Ectodermal cell (in vitro differentiated cells): ENCODE measurements at regions not wholly inside any gene's neighbourhood (a gene's known extent, or its start where the extent isn't known, plus 50 kb on each side); places are given as distances from the start of the nearest gene placed in this dataset.

Experiments used
- H3K27ac ChIP-seq: 2 replicates; pipeline ENCODE4 v1.7.0; 2013; ENCODE audit warnings: mild to moderate bottlenecking, low read depth, low read length; ENCODE audit not compliant: insufficient read depth, poor library complexity, severe bottlenecking
- H3K27me3 ChIP-seq: 2 replicates; pipeline ENCODE4 v1.7.0; 2013; ENCODE audit warnings: mild to moderate bottlenecking, low read length; ENCODE audit not compliant: insufficient read depth, control insufficient read depth, poor library complexity, severe bottlenecking
- H3K36me3 ChIP-seq: one replicate; pipeline ENCODE4 v1.7.0; 2013; ENCODE audit warnings: low read length; ENCODE audit not compliant: control insufficient read depth, insufficient read depth
- H3K4me1 ChIP-seq: one replicate; pipeline ENCODE4 v1.7.0; 2013; ENCODE audit warnings: low read length; ENCODE audit not compliant: control insufficient read depth, insufficient read depth
- H3K4me3 ChIP-seq: 2 replicates; pipeline ENCODE4 v1.7.0; 2013; ENCODE audit warnings: low read depth, low read length, control low read depth; ENCODE audit not compliant: insufficient read depth
- H3K9me3 ChIP-seq: 2 replicates; pipeline ENCODE4 v1.7.0; 2013; ENCODE audit warnings: mild to moderate bottlenecking, low read length, moderate library complexity; ENCODE audit not compliant: control insufficient read depth
- WGBS, 2 experiments: methylation state at CpG; one replicate each; pipeline ENCODE4 v1.1.7; 2013; ENCODE audit warnings: missing lambda C conversion rate in 2 of 2; 5-methylcytosine and 5-hydroxymethylcytosine counted together

DNA sequence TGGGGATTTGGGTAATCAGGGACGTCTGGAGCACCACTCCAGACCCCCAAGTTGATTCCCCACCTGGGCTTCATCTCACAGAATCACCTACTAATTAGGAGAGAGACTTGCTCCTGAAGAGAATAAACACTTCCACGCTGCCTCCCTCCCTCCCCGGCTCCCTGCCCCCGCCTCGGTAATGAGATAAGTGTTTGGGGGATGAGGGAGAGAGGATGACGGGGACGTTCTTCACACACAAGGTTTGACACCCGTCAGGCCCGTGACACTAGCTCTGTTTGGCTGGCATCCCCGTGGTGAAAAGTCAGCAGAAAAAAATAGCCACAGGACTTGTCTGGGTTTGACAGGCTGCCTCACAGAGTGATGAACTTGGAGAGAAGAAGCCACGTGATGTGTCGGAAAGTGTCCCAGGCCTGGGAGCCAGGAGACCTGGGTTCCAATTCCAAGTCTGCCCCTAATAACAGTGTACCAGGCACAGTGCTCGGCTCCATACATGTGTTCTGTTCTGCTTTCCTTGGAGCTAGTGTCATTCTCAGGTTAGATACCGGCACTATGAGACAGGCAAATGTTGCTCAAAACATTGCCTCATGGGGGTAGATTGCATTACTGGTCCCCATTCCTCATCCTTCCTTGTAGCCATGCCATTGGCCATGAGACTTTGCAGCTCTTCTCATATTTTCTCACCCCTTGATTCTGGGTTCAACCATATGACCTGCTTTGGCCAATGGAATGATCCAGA lies 578.0 kb downstream of the BCOR start:
- Histone ChIP-seq H3K36me3 (no peaks in the 10 kb centered on the region), H3K4me1 (no peaks in the 10 kb centered on the region), H3K27me3 (no peaks in the 10 kb centered on the region), H3K4me3 (no peak overlapping the region), H3K27ac (no peak overlapping the region), H3K9me3 (no peaks in the 10 kb centered on the region)
- 77 to 84% methylated on average over 7 to 10 of the region's 14 CpGs for WGBS, 2 experiments

- Histone ChIP-seq H3K4me1 (no peaks in the 10 kb centered on the region), H3K27me3 (no peaks in the 10 kb centered on the region), H3K36me3 (no peaks in the 10 kb centered on the region), H3K4me3 (no peak overlapping the region), H3K9me3 (no peaks in the 10 kb centered on the region), H3K27ac (no peak overlapping the region)
- 87 to 97% methylated on average over 3 of the region's 3 CpGs for WGBS, 2 experiments
These were observed 572.0 kb downstream of the BCOR start for GRCh38 chrX:39525758-39526157.

DNA sequence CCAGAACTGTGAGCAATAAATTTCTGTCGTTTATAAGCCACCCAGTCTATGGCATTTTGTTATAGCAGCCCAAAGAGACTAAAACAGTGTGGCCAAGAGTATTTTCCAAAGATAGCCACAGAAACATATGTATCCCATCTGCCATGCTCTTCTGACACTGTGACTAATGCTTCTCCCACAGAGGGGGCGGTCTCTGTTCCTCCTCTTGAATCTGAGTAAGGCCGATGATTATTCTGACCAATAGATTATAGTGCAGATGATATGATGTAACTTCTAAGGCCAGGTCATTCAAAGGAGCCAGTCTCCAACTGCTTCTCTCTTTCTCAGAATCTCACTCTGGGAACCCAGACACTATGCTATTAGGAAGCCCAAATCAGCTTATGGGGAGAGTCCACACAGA lies 570.7 kb downstream of the BCOR start:
- 87 to 98% methylated on average over 2 of the region's 3 CpGs for WGBS, 2 experiments
- Histone ChIP-seq H3K4me1 (no peaks in the 10 kb centered on the region), H3K27ac (no peak overlapping the region), H3K9me3 (no peaks in the 10 kb centered on the region), H3K4me3 (no peak overlapping the region), H3K27me3 (no peaks in the 10 kb centered on the region), H3K36me3 (no peaks in the 10 kb centered on the region)

DNA sequence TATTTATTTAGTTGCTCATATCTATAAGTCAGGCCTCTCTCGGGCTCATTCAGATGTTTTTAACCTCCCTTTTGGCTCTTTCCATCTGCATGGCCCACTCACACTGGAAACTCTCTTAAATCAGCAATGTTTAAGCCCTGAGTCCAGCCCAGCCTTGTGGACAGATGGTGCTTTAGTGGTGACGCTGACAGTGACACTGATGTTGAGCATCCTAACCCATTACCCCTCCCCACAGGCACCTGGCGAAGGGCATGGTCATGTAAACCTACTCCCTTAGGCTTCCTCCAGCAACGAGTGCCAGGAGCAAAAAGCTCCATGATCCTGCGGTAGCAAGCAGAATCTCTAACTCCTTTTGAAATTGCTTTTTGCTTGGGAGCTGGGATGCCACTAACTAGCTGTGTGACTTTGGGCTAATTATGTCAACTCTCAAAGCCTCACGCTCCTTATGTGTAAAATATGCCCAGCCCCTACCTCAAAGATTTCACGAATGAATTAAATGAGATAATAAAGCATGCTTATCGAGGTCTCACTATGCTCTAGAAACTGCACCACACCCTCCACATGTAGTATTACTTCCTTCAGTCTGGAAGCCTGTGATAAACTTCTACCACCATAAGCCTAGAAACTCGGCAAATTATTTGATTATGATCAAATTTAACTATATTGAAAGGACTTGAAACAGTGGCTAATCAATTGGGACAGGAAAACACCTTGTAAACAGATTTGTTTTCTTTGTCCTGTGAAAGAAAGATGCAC lies 569.4 kb downstream of the BCOR start:
- Histone ChIP-seq H3K4me1 (no peaks in the 10 kb centered on the region), H3K27ac (no peak overlapping the region), H3K27me3 (no peaks in the 10 kb centered on the region), H3K36me3 (no peaks in the 10 kb centered on the region), H3K4me3 (no peak overlapping the region), H3K9me3 (no peaks in the 10 kb centered on the region)
- WGBS, 2 experiments: 91% methylated on average over 5 to 8 of the region's 9 CpGs

GRCh38 chrX:39532761-39533160 lies 565.0 kb downstream of the BCOR start:
- Histone ChIP-seq H3K4me1 (no peaks in the 10 kb centered on the region), H3K9me3 (no peaks in the 10 kb centered on the region), H3K27ac (no peak overlapping the region), H3K36me3 (no peaks in the 10 kb centered on the region), H3K27me3 (no peaks in the 10 kb centered on the region), H3K4me3 (no peak overlapping the region)
- WGBS, 2 experiments: 92 to 97% methylated on average over 3 to 4 of the region's 4 CpGs

DNA sequence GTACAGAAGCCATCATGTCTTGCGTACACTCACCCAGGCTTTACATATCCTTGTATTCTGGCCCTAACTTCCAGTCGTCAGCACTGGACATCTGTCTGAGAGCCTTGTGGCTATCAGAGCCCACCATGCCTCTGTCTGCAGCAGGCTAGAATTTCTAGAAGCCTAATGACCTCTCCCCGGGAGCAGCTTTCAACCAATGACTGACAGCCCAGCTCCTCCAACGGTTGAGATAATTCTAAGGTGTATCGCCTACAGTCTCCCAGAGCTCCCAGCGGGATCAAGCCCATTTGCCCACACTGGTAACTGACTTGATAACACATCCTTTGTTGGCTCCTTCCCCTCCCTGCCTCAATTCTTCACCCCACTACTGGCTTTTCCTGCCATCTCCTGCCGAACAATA lies 562.8 kb downstream of the BCOR start:
- no peak overlapping the region for H3K27ac ChIP-seq
- no peak overlapping the region for H3K4me3 ChIP-seq
- H3K4me1 ChIP-seq: no peaks in the 10 kb centered on the region
- no peaks in the 10 kb centered on the region for H3K27me3 ChIP-seq
- 72 to 77% methylated on average over 6 to 7 of the region's 7 CpGs for WGBS, 2 experiments
- no peaks in the 10 kb centered on the region for H3K9me3 ChIP-seq
- no peaks in the 10 kb centered on the region for H3K36me3 ChIP-seq

GRCh38 chrX:39536211-39536610 lies 561.5 kb downstream of the BCOR start:
- no peak overlapping the region for H3K4me3 ChIP-seq
- H3K27ac ChIP-seq: no peak overlapping the region
- no peaks in the 10 kb centered on the region for H3K9me3 ChIP-seq
- WGBS, 2 experiments: 91 to 95% methylated on average over 10 of the region's 12 CpGs
- H3K27me3 ChIP-seq: no peaks in the 10 kb centered on the region
- no peaks in the 10 kb centered on the region for H3K36me3 ChIP-seq
- H3K4me1 ChIP-seq: no peaks in the 10 kb centered on the region

- Histone ChIP-seq H3K27me3 (no peaks in the 10 kb centered on the region), H3K4me3 (no peak overlapping the region), H3K9me3 (no peaks in the 10 kb centered on the region), H3K4me1 (no peaks in the 10 kb centered on the region), H3K27ac (no peak overlapping the region), H3K36me3 (no peaks in the 10 kb centered on the region)
- 84 to 94% methylated on average over 5 of the region's 5 CpGs for WGBS, 2 experiments
These were observed 555.9 kb downstream of the BCOR start for GRCh38 chrX:39541881-39542280.

DNA sequence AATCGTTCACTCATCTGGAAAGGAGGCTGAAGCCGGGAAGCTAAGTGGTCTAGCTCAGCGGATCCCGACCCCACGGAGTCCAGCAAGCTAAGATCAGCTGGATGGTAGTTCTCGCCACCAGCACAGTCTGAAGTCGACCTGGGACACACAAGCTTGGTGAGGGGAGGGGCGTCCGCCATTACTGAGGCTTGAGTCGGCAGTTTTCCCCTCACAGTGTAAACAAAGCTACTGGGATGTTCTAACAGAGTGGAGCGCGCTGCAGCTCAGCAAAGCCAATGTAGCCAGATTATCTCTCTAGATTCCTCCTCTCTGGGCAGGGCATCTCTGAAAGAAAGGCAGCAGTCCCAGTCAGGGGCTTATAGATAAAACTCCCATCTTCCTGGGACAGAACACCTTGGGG lies 555.4 kb downstream of the BCOR start:
- H3K9me3 ChIP-seq: no peaks in the 10 kb centered on the region
- 84 to 85% methylated on average over 12 of the region's 12 CpGs for WGBS, 2 experiments
- H3K27me3 ChIP-seq: no peaks in the 10 kb centered on the region
- H3K27ac ChIP-seq: no peak overlapping the region
- no peaks in the 10 kb centered on the region for H3K36me3 ChIP-seq
- no peak overlapping the region for H3K4me3 ChIP-seq
- no peaks in the 10 kb centered on the region for H3K4me1 ChIP-seq

DNA sequence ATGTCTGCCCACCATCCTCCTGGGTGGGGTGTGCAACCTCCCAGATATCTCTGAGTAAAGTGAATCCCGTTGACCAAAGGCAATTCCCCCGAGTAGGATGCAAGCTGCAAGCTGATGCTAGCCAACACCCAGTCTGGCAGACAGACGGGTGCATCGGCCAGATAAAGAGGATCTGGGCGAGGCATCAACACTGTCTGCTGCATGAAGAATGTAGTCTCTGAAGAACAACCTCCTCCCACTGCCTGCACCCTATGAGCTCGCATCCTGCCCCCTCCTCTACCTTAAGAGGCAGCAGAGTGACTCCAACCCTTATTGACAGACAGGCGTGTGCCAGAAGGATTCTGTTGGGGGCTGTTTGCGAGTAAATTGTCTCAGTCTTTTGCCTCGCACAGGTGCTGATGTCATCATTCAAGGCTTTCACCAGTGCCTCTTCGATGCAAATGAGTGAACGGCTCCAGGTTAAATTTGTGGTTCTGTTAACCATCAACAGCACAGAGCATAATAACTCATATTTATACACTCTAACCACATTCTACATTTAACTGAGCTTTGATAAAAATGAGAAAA lies 546.9 kb downstream of the BCOR start:
- Histone ChIP-seq H3K4me3 (no peak overlapping the region), H3K36me3 (no peaks in the 10 kb centered on the region), H3K27me3 (no peaks in the 10 kb centered on the region), H3K9me3 (no peaks in the 10 kb centered on the region), H3K4me1 (no peaks in the 10 kb centered on the region), H3K27ac (no peak overlapping the region)
- WGBS, 2 experiments: 84 to 87% methylated on average over 11 of the region's 11 CpGs
